HepG2 (cell line): ENCODE measurements at regions not wholly inside any gene's neighbourhood (a gene's known extent, or its start where the extent isn't known, plus 50 kb on each side); places are given as distances from the start of the nearest gene placed in this dataset.

Source experiments
- ZNF891 ChIP-seq: sonication (generic); formaldehyde crosslinking; IDR thresholded peaks from 2 replicates; pipeline ENCODE4 v1.5.0; 2020; ENCODE audit warnings: mild to moderate bottlenecking, missing genetic modification reagents
- TF ChIP-seq, protein P1 (sequence below): sonication (generic); formaldehyde crosslinking; IDR thresholded peaks from 2 replicates; pipeline ENCODE4 v1.4.0; 2020; ENCODE audit warnings: missing genetic modification reagents, borderline replicate concordance
- TF ChIP-seq, protein P2 (sequence below): sonication (generic); formaldehyde crosslinking; IDR thresholded peaks from 2 replicates; pipeline ENCODE4 v1.4.0; 2020; ENCODE audit warnings: missing genetic modification reagents, mild to moderate bottlenecking, borderline replicate concordance
- TF ChIP-seq, protein P3 (sequence below), 2 experiments: sonication (generic) in 1 of 2; formaldehyde crosslinking in 1 of 2; IDR thresholded peaks; 2 replicates each; pipeline versions ENCODE4 v1.4.0 to v1.6.1; 2016 to 2020; ENCODE audit warnings: borderline replicate concordance in 1 of 2, low read depth in 1 of 2, mild to moderate bottlenecking in 1 of 2, missing genetic modification reagents in 1 of 2
- TF ChIP-seq, protein P4 (sequence below), 2 experiments: fragments of 450-650 bp in 1 of 2; sonication (generic) in 1 of 2; formaldehyde crosslinking; IDR thresholded peaks; 2 replicates each; pipeline versions ENCODE4 v1.5.0 to v1.8.0; 2020 to 2022; ENCODE audit warnings: mild to moderate bottlenecking in 1 of 2, missing genetic modification reagents in 1 of 2
- TF ChIP-seq, protein P5 (sequence below): sonication (generic); formaldehyde crosslinking; IDR thresholded peaks from 2 replicates; pipeline ENCODE4 v1.8.0; 2022; ENCODE audit warnings: mild to moderate bottlenecking, missing genetic modification reagents, moderate library complexity

DNA sequence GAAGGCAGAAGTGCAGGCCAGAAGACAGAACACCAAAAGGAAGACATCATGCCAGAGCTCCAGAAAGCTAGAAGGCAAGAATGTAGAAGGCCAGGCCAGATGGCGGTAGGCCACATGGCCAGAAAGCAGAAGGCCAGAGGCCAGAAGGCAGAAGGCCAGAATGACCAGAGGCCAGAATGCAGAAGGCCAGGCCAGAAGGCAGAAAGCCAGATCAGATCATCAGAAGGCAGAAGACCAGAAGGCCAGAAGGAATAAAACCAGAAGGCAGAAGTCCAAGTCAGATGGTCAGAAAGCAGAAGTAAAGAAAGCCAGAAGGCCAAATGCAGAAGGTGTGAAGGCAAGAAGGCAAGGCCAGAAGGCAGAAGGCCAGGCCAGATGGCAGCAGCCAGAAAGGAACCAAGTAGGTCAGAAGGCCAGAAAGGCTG lies 185.0 kb downstream of the TUBA3C start (continued):
- TF ChIP-seq, protein P1, sequence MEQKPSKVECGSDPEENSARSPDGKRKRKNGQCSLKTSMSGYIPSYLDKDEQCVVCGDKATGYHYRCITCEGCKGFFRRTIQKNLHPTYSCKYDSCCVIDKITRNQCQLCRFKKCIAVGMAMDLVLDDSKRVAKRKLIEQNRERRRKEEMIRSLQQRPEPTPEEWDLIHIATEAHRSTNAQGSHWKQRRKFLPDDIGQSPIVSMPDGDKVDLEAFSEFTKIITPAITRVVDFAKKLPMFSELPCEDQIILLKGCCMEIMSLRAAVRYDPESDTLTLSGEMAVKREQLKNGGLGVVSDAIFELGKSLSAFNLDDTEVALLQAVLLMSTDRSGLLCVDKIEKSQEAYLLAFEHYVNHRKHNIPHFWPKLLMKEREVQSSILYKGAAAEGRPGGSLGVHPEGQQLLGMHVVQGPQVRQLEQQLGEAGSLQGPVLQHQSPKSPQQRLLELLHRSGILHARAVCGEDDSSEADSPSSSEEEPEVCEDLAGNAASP (CRISPR knock-in tag), result no peak
- TF ChIP-seq, protein P2, sequence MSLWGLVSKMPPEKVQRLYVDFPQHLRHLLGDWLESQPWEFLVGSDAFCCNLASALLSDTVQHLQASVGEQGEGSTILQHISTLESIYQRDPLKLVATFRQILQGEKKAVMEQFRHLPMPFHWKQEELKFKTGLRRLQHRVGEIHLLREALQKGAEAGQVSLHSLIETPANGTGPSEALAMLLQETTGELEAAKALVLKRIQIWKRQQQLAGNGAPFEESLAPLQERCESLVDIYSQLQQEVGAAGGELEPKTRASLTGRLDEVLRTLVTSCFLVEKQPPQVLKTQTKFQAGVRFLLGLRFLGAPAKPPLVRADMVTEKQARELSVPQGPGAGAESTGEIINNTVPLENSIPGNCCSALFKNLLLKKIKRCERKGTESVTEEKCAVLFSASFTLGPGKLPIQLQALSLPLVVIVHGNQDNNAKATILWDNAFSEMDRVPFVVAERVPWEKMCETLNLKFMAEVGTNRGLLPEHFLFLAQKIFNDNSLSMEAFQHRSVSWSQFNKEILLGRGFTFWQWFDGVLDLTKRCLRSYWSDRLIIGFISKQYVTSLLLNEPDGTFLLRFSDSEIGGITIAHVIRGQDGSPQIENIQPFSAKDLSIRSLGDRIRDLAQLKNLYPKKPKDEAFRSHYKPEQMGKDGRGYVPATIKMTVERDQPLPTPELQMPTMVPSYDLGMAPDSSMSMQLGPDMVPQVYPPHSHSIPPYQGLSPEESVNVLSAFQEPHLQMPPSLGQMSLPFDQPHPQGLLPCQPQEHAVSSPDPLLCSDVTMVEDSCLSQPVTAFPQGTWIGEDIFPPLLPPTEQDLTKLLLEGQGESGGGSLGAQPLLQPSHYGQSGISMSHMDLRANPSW (CRISPR knock-in tag), result no peak
- TF ChIP-seq, protein P3, sequence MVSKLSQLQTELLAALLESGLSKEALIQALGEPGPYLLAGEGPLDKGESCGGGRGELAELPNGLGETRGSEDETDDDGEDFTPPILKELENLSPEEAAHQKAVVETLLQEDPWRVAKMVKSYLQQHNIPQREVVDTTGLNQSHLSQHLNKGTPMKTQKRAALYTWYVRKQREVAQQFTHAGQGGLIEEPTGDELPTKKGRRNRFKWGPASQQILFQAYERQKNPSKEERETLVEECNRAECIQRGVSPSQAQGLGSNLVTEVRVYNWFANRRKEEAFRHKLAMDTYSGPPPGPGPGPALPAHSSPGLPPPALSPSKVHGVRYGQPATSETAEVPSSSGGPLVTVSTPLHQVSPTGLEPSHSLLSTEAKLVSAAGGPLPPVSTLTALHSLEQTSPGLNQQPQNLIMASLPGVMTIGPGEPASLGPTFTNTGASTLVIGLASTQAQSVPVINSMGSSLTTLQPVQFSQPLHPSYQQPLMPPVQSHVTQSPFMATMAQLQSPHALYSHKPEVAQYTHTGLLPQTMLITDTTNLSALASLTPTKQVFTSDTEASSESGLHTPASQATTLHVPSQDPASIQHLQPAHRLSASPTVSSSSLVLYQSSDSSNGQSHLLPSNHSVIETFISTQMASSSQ (IDR thresholded peaks at IDR 0.05; ENCODE audit: low read depth), result no peak
- TF ChIP-seq, protein P3 (CRISPR knock-in tag; IDR thresholded peaks at IDR 0.05; ENCODE audit: borderline replicate concordance), result no peak
- TF ChIP-seq, protein P4, sequence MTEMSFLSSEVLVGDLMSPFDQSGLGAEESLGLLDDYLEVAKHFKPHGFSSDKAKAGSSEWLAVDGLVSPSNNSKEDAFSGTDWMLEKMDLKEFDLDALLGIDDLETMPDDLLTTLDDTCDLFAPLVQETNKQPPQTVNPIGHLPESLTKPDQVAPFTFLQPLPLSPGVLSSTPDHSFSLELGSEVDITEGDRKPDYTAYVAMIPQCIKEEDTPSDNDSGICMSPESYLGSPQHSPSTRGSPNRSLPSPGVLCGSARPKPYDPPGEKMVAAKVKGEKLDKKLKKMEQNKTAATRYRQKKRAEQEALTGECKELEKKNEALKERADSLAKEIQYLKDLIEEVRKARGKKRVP (CRISPR knock-in tag; IDR thresholded peaks at IDR 0.05), result no peak
- TF ChIP-seq, protein P5, sequence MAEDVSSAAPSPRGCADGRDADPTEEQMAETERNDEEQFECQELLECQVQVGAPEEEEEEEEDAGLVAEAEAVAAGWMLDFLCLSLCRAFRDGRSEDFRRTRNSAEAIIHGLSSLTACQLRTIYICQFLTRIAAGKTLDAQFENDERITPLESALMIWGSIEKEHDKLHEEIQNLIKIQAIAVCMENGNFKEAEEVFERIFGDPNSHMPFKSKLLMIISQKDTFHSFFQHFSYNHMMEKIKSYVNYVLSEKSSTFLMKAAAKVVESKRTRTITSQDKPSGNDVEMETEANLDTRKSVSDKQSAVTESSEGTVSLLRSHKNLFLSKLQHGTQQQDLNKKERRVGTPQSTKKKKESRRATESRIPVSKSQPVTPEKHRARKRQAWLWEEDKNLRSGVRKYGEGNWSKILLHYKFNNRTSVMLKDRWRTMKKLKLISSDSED (CRISPR knock-in tag), result no peak
- no peak for TF ChIP-seq ZNF891 (CRISPR knock-in tag)
